ENCODE measurements at regions not wholly inside any gene's neighbourhood (a gene's known extent, or its start where the extent isn't known, plus 50 kb on each side); places are given as distances from the start of the nearest gene placed in this dataset.

DNA sequence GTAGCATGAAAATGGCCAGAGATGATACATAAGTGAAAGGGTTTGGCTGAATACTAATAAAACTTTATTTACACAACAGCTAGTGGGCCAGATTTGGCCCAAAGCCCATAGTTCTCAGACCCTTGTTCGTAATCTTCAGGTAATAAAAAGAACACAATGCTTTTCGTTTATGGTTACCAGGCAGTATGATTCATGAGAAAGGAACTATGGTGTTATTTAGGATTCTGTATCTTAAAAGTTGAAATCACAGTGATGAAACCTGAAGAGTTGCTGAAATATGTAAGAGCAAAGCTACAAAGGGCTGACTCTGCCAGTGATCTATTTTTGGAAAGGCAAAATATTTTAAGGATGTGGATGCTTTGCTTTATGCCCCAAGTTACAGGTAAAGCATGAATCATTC is 192.7 kb downstream of the SMC2 start:
- in situ Hi-C loops (cut with HindIII; ENCODE audit: low sequenced_read_pairs) = no loop called here
- no peak overlapping the region for H3K4me3 ChIP-seq (ENCODE audit: low read depth, low read length)
- TF ChIP-seq, protein P1, sequence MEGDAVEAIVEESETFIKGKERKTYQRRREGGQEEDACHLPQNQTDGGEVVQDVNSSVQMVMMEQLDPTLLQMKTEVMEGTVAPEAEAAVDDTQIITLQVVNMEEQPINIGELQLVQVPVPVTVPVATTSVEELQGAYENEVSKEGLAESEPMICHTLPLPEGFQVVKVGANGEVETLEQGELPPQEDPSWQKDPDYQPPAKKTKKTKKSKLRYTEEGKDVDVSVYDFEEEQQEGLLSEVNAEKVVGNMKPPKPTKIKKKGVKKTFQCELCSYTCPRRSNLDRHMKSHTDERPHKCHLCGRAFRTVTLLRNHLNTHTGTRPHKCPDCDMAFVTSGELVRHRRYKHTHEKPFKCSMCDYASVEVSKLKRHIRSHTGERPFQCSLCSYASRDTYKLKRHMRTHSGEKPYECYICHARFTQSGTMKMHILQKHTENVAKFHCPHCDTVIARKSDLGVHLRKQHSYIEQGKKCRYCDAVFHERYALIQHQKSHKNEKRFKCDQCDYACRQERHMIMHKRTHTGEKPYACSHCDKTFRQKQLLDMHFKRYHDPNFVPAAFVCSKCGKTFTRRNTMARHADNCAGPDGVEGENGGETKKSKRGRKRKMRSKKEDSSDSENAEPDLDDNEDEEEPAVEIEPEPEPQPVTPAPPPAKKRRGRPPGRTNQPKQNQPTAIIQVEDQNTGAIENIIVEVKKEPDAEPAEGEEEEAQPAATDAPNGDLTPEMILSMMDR (IDR thresholded peaks at IDR 0.05; ENCODE audit: low read depth, low read length, missing control alignments) = no peak
- DNase-seq (ENCODE audit: low read depth) = no peak

DNA sequence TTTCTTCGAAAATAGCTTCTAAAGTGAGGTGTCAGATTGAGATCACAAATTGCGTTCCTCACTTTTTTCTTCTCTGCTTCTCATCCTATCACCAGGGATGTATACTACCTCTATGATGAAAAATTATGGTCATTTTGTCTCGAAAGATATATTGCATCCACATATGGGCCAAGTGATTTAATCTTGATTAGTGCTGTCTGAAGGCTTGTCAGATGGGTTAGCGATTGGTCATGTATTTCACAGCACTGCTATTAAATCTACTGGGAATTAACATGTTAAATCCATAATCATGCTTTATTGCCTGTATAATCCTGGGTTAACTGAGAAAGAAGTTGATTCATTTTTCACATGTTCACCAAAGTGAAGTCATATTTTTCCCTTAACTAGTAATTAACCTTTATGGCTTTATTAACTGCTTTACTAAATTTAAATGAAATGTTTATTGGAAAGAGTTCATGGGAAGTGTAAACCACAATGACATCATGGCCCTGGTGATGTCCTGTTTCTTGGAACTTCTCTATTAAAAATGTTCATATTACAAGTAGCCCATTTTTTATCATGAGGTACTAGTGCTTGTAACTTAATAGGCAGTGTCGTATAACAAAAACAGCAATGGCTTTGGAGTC is 193.3 kb downstream of the SMC2 start:
- H3K4me3 ChIP-seq (ENCODE audit: low read depth, low read length) = no peak overlapping the region
- DNase-seq (ENCODE audit: low read depth) = no peak
- in situ Hi-C loops (cut with HindIII; ENCODE audit: low sequenced_read_pairs) = no loop called here
- TF ChIP-seq, protein P1 (IDR thresholded peaks at IDR 0.05; ENCODE audit: low read depth, low read length, missing control alignments) = no peak

DNA sequence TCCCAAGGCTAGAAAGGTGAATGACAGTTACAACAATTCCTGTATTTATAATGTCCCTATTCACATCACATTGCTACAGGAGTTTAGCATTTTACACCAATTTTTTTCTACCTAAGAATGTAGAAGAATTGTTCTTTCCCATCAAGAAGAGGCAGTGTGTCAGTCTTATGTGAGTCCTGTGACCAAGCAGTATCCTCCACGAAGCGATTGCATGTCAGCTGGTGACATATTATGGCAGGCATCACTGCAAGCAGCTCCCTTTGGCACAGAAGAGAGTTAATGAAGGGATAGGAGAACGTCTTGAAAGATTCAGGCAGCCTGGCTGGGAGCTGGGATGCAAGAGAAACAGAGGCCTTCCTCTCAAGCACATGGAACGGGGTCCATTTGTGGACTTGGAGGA is 199.8 kb downstream of the SMC2 start:
- TF ChIP-seq, protein P1 (IDR thresholded peaks at IDR 0.05; ENCODE audit: low read depth, low read length, missing control alignments) = no peak
- no peak for DNase-seq (ENCODE audit: low read depth)
- in situ Hi-C loops (cut with HindIII; ENCODE audit: low sequenced_read_pairs) = no loop called here
- no peak overlapping the region for H3K4me3 ChIP-seq (ENCODE audit: low read depth, low read length)

DNA sequence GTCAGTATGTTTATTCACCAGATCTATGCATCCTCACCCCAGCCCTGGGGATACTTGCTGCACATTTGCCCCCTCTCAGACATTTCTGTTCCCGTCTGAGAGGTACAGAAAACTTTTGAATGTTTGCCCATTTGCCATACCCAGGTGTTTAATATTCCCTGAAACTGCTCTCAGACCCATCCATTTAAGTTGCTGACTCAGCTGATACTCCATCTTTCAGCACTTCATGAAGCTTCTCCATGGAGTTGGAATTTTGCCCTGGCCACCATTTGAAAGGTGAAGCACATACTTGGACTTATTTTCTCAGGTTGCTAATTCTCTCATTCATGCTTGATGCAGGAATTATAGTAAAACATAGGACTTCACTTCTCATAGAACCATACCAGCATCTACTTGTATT is 203.9 kb upstream of the OR13F1 start:
- TF ChIP-seq, protein P1 (IDR thresholded peaks at IDR 0.05; ENCODE audit: low read depth, low read length, missing control alignments) = no peak
- in situ Hi-C loops (cut with HindIII; ENCODE audit: low sequenced_read_pairs) = no loop called here
- H3K4me3 ChIP-seq (ENCODE audit: low read depth, low read length) = no peak overlapping the region
- DNase-seq (ENCODE audit: low read depth) = no peak

DNA sequence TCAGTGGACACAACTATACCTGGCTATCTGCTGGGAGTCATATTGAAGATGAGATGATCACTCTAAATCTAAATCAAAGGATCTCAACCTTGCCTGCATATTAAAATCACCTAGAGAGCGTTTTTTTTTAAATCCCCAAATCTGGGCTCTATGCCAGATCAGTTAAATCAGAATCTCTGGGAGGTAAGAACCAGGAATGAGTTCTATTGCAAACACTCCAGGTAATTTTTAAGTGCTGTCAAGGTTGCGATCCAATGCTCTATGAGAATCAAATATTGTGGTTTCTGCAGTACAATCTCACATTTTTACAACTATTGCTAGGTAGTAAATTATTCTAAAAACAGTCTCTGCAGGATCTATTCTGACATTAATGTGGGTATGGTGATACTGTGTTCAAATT is 202.3 kb upstream of the OR13F1 start:
- no peak overlapping the region for H3K4me3 ChIP-seq (ENCODE audit: low read depth, low read length)
- TF ChIP-seq, protein P1 (IDR thresholded peaks at IDR 0.05; ENCODE audit: low read depth, low read length, missing control alignments) = no peak
- no peak for DNase-seq (ENCODE audit: low read depth)
- in situ Hi-C loops (cut with HindIII; ENCODE audit: low sequenced_read_pairs) = no loop called here

DNA sequence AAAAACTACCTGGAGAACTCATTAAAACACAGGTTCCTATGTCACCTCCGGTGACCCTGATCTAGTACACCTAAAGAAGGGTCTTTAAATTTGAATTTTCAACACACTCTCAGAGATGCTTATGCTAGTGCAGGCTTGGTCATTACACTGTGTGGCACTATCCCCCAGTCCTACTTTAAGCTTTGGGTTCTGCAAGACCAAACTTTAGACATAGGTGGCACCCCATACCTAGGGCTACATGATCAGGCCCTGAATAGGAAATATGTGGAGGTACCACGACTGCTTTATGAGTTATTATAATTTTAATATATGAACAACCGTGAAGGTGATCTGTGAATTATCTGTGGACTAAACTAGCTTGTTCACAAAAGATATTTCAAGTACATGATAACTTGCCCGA is 201.3 kb upstream of the OR13F1 start:
- DNase-seq (ENCODE audit: low read depth) = no peak
- in situ Hi-C loops (cut with HindIII; ENCODE audit: low sequenced_read_pairs) = no loop called here
- TF ChIP-seq, protein P1 (IDR thresholded peaks at IDR 0.05; ENCODE audit: low read depth, low read length, missing control alignments) = no peak
- H3K4me3 ChIP-seq (ENCODE audit: low read depth, low read length) = no peak overlapping the region
